ENCODE measurements at regions not wholly inside any gene's neighbourhood (a gene's known extent, or its start where the extent isn't known, plus 50 kb on each side); places are given as distances from the start of the nearest gene placed in this dataset.
"Not testable (repeated sequence)": the region's sequence is repeated elsewhere in the genome, so short reads cannot be mapped to it uniquely, and the experiment has no call there.

GRCh38 chr18:10169814-10170213 lies 256.0 kb downstream of the VAPA start:
- Histone ChIP-seq H3K9me3 (ENCODE audit: control insufficient read depth, insufficient read depth, low read depth, low read length) (no peaks in the 10 kb centered on the region), H3K27ac (ENCODE audit: low read depth, low read length) (no peak overlapping the region), H3K27me3 (ENCODE audit: control insufficient read depth, insufficient read depth, low read length) (no peaks in the 10 kb centered on the region), H3K36me3 (ENCODE audit: control insufficient read depth, insufficient read depth, low read length) (no peaks in the 10 kb centered on the region), H3K4me1 (ENCODE audit: control insufficient read depth, insufficient read depth, low read length) (no peaks in the 10 kb centered on the region), H3K9ac (ENCODE audit: low read length) (no peak overlapping the region), H3K4me3 (ENCODE audit: low read depth, low read length) (no peak overlapping the region)

DNA sequence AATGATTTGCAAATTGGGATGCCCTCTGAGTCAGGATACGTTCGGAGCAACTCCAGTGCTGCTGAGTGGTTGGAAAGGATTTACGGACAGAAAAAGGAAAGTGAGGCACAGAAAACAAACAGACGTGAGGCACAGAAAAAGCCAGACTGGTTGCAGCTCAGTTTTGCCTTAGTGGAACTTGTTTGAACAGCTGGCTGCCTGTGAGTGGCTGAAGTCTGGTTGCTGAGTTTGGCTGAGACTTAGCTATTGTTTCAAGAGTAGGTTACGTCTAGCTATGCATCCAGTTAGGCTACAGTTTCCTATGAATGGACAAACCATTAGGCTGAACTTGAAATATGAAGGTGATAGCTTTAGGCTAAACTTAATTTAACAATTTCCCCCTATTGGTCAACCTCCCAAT lies 256.6 kb downstream of the VAPA start:
- Histone ChIP-seq H3K4me3 (ENCODE audit: low read depth, low read length) (no peak overlapping the region), H3K9ac (ENCODE audit: low read length) (no peak overlapping the region), H3K27ac (ENCODE audit: low read depth, low read length) (no peak overlapping the region), H3K27me3 (ENCODE audit: control insufficient read depth, insufficient read depth, low read length) (no peaks in the 10 kb centered on the region), H3K36me3 (ENCODE audit: control insufficient read depth, insufficient read depth, low read length) (no peaks in the 10 kb centered on the region), H3K9me3 (ENCODE audit: control insufficient read depth, insufficient read depth, low read depth, low read length) (no peaks in the 10 kb centered on the region), H3K4me1 (ENCODE audit: control insufficient read depth, insufficient read depth, low read length) (no peaks in the 10 kb centered on the region)

DNA sequence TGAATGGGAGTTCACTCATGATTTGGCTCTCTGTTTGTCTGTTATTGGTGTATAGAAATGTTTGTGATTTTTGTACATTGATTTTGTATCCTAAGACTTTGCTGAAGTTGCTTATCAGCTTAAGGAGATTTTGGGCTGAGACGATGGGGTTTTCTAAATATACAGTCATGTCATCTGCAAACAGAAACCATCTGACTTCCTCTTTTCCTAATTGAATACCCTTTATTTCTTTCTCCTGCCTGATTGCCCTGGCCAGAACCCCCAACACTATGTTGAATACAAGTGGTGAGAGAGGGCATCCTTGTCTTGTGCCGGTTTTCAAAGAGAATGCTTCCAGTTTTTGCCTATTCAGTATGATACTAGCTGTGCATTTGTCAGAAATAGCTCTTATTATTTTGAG lies 261.5 kb downstream of the VAPA start:
- H3K4me3 ChIP-seq (ENCODE audit: low read depth, low read length); H3K9me3 ChIP-seq (ENCODE audit: control insufficient read depth, insufficient read depth, low read depth, low read length); H3K27ac ChIP-seq (ENCODE audit: low read depth, low read length); H3K27me3 ChIP-seq (ENCODE audit: control insufficient read depth, insufficient read depth, low read length); H3K9ac ChIP-seq (ENCODE audit: low read length); H3K36me3 ChIP-seq (ENCODE audit: control insufficient read depth, insufficient read depth, low read length); H3K4me1 ChIP-seq (ENCODE audit: control insufficient read depth, insufficient read depth, low read length): not testable (repeated sequence)

DNA sequence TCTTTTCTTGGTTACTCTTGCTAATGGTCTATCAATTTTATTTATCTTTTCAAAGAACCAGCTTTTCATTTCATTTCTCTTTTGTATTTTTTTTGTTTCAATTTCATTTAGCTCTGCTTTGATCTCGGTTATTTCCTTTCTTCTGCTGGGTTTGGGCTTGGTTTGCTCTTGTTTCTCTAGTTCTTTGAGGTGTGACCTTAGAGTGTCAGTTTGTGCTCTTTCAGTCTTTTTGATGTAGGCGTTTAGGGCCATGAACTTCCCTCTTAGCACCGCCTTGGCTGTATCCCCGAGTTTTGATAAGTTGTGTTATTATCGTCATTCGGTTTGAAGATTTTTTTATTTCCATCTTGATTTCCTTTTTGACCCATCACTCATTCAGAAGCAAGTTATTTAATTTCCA lies 265.5 kb downstream of the VAPA start:
- H3K4me1 ChIP-seq (ENCODE audit: control insufficient read depth, insufficient read depth, low read length); H3K9ac ChIP-seq (ENCODE audit: low read length); H3K36me3 ChIP-seq (ENCODE audit: control insufficient read depth, insufficient read depth, low read length); H3K27me3 ChIP-seq (ENCODE audit: control insufficient read depth, insufficient read depth, low read length); H3K27ac ChIP-seq (ENCODE audit: low read depth, low read length); H3K4me3 ChIP-seq (ENCODE audit: low read depth, low read length); H3K9me3 ChIP-seq (ENCODE audit: control insufficient read depth, insufficient read depth, low read depth, low read length): not testable (repeated sequence)

DNA sequence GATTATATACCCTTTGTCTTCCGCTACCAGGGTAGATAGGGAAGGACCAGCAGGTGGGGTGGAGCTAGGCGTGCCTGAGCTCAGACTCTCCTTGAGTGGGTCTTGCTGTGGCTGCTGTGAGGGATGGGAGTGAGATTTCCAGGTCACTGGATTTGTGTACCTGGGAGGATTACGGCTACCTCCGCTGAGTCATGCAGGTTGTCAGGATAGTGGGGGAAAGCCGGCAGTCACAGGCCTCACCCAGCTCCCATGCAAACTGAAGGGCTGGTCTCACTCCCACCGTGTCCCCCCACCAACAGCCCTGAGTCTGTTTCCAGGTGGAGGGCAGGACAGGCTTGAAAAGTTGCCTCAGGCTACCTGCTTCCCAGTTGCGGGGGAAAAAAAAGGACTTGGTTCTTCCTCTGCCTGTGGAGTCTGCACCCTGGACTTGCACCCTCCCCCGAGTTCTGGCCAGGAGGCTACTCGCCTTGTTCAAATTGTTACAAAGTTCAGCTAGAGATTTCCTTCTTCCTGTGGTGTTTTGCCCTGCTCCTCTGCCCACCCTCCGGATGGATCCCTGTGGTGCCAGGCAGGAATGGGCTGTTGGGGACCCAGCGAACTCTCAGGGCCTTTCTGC lies 268.3 kb downstream of the VAPA start:
- no peaks in the 10 kb centered on the region for H3K27me3 ChIP-seq (ENCODE audit: control insufficient read depth, insufficient read depth, low read length)
- H3K27ac ChIP-seq (ENCODE audit: low read depth, low read length), result no peak overlapping the region
- H3K4me1 ChIP-seq (ENCODE audit: control insufficient read depth, insufficient read depth, low read length), result peaks cover 10% of the 10 kb centered on the region
- no peaks in the 10 kb centered on the region for H3K36me3 ChIP-seq (ENCODE audit: control insufficient read depth, insufficient read depth, low read length)
- H3K9ac ChIP-seq (ENCODE audit: low read length), result no peak overlapping the region
- no peak overlapping the region for H3K4me3 ChIP-seq (ENCODE audit: low read depth, low read length)
- no peaks in the 10 kb centered on the region for H3K9me3 ChIP-seq (ENCODE audit: control insufficient read depth, insufficient read depth, low read depth, low read length)

DNA sequence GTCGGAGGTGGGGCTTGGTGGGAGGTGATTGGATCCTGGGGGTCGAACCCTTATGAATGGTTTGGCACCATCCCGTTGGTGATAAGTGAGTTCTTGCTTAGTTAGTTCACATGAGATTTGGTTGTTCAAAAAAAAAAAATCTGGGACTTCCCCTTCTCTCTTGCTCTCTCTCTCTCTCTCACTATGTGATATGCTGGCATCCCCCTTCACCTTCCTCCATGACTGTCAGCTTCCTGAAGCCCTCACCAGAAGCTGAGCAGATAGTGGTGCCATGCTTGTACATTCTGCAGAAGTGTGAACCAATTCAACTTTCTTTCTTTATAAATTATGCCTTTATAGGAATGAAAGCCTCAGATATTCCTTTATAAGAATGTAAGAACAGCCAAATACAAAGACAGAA lies 269.7 kb upstream of the APCDD1 start:
- H3K36me3 ChIP-seq (ENCODE audit: control insufficient read depth, insufficient read depth, low read length), result no peaks in the 10 kb centered on the region
- no peak overlapping the region for H3K27ac ChIP-seq (ENCODE audit: low read depth, low read length)
- H3K9ac ChIP-seq (ENCODE audit: low read length), result no peak overlapping the region
- H3K4me3 ChIP-seq (ENCODE audit: low read depth, low read length), result no peak overlapping the region
- H3K9me3 ChIP-seq (ENCODE audit: control insufficient read depth, insufficient read depth, low read depth, low read length), result no peaks in the 10 kb centered on the region
- H3K27me3 ChIP-seq (ENCODE audit: control insufficient read depth, insufficient read depth, low read length), result no peaks in the 10 kb centered on the region
- H3K4me1 ChIP-seq (ENCODE audit: control insufficient read depth, insufficient read depth, low read length), result peaks cover 10% of the 10 kb centered on the region

DNA sequence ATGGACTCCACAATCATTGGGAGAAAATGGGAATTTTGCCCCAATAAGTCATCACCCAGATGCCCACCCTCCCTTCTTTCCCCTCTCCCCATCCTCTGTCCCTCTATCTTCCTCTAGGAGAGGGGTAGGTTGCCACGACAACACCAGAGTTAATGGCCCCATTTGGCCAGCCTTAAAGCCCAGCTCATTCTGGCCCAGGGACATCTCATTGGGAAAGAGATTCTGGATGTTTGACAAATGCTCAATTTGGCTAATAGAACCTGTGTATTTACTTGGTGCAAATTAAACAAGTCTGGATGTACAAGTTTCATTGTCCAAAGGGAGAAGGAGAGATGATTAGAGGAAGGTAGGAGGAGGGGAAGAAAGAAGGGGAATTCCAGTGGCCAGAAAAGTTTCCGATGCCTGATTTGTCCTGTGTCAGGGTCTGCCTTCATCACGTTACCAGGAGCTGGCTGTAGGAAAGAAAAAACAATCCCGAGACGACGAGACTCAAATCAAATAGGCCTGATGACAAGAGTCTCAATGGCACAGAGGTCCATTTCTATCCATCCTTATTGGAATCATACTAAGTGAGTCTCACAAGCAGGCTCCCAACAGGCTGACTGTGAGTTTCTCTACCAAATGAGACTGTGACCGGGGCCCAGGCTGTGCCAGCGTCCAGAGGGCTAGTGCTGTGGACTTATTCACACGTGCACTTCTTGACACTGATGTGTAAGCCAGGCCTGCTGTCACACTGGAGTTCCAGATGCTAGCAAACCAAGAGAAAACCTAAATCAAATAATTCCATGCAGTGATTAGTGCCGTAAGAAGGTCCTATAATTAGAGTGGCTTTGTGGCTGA lies 265.2 kb upstream of the APCDD1 start:
- no peaks in the 10 kb centered on the region for H3K4me1 ChIP-seq (ENCODE audit: control insufficient read depth, insufficient read depth, low read length)
- H3K4me3 ChIP-seq (ENCODE audit: low read depth, low read length), result no peak overlapping the region
- no peaks in the 10 kb centered on the region for H3K9me3 ChIP-seq (ENCODE audit: control insufficient read depth, insufficient read depth, low read depth, low read length)
- no peak overlapping the region for H3K27ac ChIP-seq (ENCODE audit: low read depth, low read length)
- no peak overlapping the region for H3K9ac ChIP-seq (ENCODE audit: low read length)
- no peaks in the 10 kb centered on the region for H3K27me3 ChIP-seq (ENCODE audit: control insufficient read depth, insufficient read depth, low read length)
- no peaks in the 10 kb centered on the region for H3K36me3 ChIP-seq (ENCODE audit: control insufficient read depth, insufficient read depth, low read length)

DNA sequence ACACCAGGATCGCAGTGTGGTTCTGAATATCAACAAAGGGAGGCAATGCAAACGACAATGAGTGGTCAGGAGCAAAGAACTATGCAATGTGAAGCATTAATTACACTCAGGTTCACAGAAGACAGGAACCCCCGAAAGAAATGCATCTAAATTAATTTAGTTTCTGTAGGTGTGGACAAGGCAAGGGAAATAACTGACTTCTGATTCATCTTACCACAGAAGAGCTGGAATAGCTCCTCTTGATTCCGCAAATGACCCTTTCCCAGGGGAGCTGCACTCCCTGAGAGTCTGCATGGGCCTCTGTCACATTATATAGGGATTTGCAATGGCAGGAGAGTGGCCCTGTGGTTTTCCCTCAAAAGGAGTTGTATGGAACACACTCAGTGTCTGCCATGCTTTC lies 263.9 kb upstream of the APCDD1 start:
- Histone ChIP-seq H3K4me1 (ENCODE audit: control insufficient read depth, insufficient read depth, low read length) (no peaks in the 10 kb centered on the region), H3K36me3 (ENCODE audit: control insufficient read depth, insufficient read depth, low read length) (no peaks in the 10 kb centered on the region), H3K9ac (ENCODE audit: low read length) (no peak overlapping the region), H3K27ac (ENCODE audit: low read depth, low read length) (no peak overlapping the region), H3K9me3 (ENCODE audit: control insufficient read depth, insufficient read depth, low read depth, low read length) (no peaks in the 10 kb centered on the region), H3K4me3 (ENCODE audit: low read depth, low read length) (no peak overlapping the region), H3K27me3 (ENCODE audit: control insufficient read depth, insufficient read depth, low read length) (no peaks in the 10 kb centered on the region)

DNA sequence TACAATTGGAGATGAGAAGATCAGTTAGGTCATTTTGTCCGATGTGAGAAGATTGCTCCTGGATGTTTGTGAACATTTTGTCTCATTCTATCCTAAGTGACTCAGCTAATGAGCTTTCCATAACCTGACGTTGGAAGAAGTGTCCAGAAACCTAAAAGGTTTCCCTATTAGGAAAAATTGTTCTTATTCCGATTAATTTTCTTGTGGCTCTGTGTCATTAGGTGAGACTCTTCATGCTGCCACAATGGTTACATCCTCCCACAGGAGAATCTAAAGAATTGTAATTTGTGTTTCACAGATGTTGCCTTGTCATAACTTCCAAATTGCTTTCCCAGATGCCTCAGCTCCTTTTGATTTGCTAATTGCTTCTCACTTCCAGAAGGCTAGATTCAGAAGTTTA lies 261.0 kb upstream of the APCDD1 start:
- H3K9me3 ChIP-seq (ENCODE audit: control insufficient read depth, insufficient read depth, low read depth, low read length), result no peaks in the 10 kb centered on the region
- no peaks in the 10 kb centered on the region for H3K27me3 ChIP-seq (ENCODE audit: control insufficient read depth, insufficient read depth, low read length)
- H3K36me3 ChIP-seq (ENCODE audit: control insufficient read depth, insufficient read depth, low read length), result no peaks in the 10 kb centered on the region
- H3K4me1 ChIP-seq (ENCODE audit: control insufficient read depth, insufficient read depth, low read length), result no peaks in the 10 kb centered on the region
- no peak overlapping the region for H3K4me3 ChIP-seq (ENCODE audit: low read depth, low read length)
- H3K9ac ChIP-seq (ENCODE audit: low read length), result no peak overlapping the region
- H3K27ac ChIP-seq (ENCODE audit: low read depth, low read length), result no peak overlapping the region

- Histone ChIP-seq H3K27me3 (ENCODE audit: control insufficient read depth, insufficient read depth, low read length) (no peaks in the 10 kb centered on the region), H3K9me3 (ENCODE audit: control insufficient read depth, insufficient read depth, low read depth, low read length) (no peaks in the 10 kb centered on the region), H3K9ac (ENCODE audit: low read length) (no peak overlapping the region), H3K4me3 (ENCODE audit: low read depth, low read length) (no peak overlapping the region), H3K27ac (ENCODE audit: low read depth, low read length) (no peak overlapping the region), H3K36me3 (ENCODE audit: control insufficient read depth, insufficient read depth, low read length) (no peaks in the 10 kb centered on the region), H3K4me1 (ENCODE audit: control insufficient read depth, insufficient read depth, low read length) (no peaks in the 10 kb centered on the region)
These were observed 259.8 kb upstream of the APCDD1 start for GRCh38 chr18:10194592-10194991.

DNA sequence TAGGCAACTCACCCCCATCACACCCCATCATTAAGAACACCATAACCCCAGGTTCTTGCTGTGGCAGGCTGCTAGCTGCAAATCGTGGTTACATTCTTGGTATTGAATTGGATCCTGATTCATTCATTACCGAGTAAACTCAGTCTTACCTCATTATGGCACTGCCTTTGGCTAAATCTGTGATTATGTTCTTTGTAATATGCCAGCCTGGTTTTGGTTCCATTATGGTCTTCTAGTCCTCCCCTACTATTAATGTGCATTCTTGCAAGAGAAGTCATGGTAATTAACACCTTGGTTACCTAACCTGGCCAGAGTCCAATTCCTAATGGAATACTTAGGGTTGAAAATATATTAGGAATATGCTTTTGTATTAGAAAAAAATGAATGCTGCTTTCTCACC lies 258.9 kb upstream of the APCDD1 start:
- no peaks in the 10 kb centered on the region for H3K27me3 ChIP-seq (ENCODE audit: control insufficient read depth, insufficient read depth, low read length)
- no peak overlapping the region for H3K4me3 ChIP-seq (ENCODE audit: low read depth, low read length)
- H3K4me1 ChIP-seq (ENCODE audit: control insufficient read depth, insufficient read depth, low read length), result no peaks in the 10 kb centered on the region
- no peak overlapping the region for H3K27ac ChIP-seq (ENCODE audit: low read depth, low read length)
- H3K9me3 ChIP-seq (ENCODE audit: control insufficient read depth, insufficient read depth, low read depth, low read length), result no peaks in the 10 kb centered on the region
- H3K9ac ChIP-seq (ENCODE audit: low read length), result no peak overlapping the region
- H3K36me3 ChIP-seq (ENCODE audit: control insufficient read depth, insufficient read depth, low read length), result no peaks in the 10 kb centered on the region

All from HUES6 (cell line).